Left forelimb (tissue), 1 donor: ENCODE measurements at regions not wholly inside any gene's neighbourhood (a gene's known extent, or its start where the extent isn't known, plus 50 kb on each side); places are given as distances from the start of the nearest gene placed in this dataset.
"Not testable (repeated sequence)": the region's sequence is repeated elsewhere in the genome, so short reads cannot be mapped to it uniquely, and the experiment has no call there.

ENCODE experiments used
- DNase-seq: peaks from one replicate; pipeline ENCODE4 v3.0.0-alpha.2; 2018; ENCODE audit warnings: low spot score

GRCh38 chr1:121573881-121574504 is 389.2 kb downstream of the SRGAP2C start:
- DNase-seq = not testable (repeated sequence)

GRCh38 chr1:121574505-121574899 is 389.7 kb downstream of the SRGAP2C start:
- DNase-seq = not testable (repeated sequence)

- DNase-seq = not testable (repeated sequence)
Measured at GRCh38 chr1:121582898-121583297, 398.1 kb downstream of the SRGAP2C start.

GRCh38 chr1:121586369-121587229 is 401.8 kb downstream of the SRGAP2C start:
- DNase-seq = no peak

- DNase-seq = no peak
Measured at GRCh38 chr1:121587230-121587569, 402.4 kb downstream of the SRGAP2C start.

- no peak for DNase-seq
Measured at GRCh38 chr1:121587777-121588176, 403.0 kb downstream of the SRGAP2C start.

GRCh38 chr1:121594096-121594495 is 409.3 kb downstream of the SRGAP2C start:
- DNase-seq = no peak

GRCh38 chr1:121595089-121595488 is 410.3 kb downstream of the SRGAP2C start:
- no peak for DNase-seq

GRCh38 chr1:121604843-121605444 is 420.2 kb downstream of the SRGAP2C start:
- DNase-seq = not testable (repeated sequence)

GRCh38 chr1:121607499-121607898 is 422.7 kb downstream of the SRGAP2C start:
- not testable (repeated sequence) for DNase-seq
